K562 (cell line): ENCODE measurements at regions not wholly inside any gene's neighbourhood (a gene's known extent, or its start where the extent isn't known, plus 50 kb on each side); places are given as distances from the start of the nearest gene placed in this dataset.

Experiments
- ATAC-seq: fragments of 200-7000 bp; cut with Tn5 transposase; 3 replicates; pipeline ENCODE4 v1.9.1; 2020; ENCODE audit warnings: moderate library complexity
- BruUV-seq: library from RNA; stranded (reverse); fragments of 400-500 nt; replicated peaks from 2 replicates; lab custom pipeline; 2021; lab: Mats Ljungman, UMichigan
- CTCF ChIA-PET: fragments of 300-600 bp; formaldehyde crosslinking; extraction: SDS; loops from one replicate; lab custom pipeline; 2021; ENCODE audit warnings: low intra/inter-chr PET ratio; lab: Yijun Ruan, JAX
- POLR2A ChIA-PET: fragments of 300-600, 350-650 bp; sonication (Branson Sonifier 250); formaldehyde crosslinking; extraction: SDS; loops from one replicate; lab custom pipeline; 2021; ENCODE audit warnings: antibody characterized with exemption, inconsistent platforms; lab: Yijun Ruan, JAX
- DNase-seq, 4 experiments: peaks; one replicate each; pipeline versions ENCODE4 v3.0.0 to v3.0.0-alpha.2; 2011 to 2018; ENCODE audit warnings: low spot score in 3 of 4, mixed read lengths in 3 of 4; ENCODE audit errors: extremely low read depth in 1 of 4
- FAIRE-seq: peaks from 2 replicates; lab custom pipeline; 2011; peaks lifted over from hg19 to GRCh38; lab: Jason Lieb, UNC
- H2AFZ ChIP-seq: 2 replicates; pipeline ENCODE4 v1.6.0; 2011; ENCODE audit warnings: low read depth, low read length, control low read depth, inconsistent platforms
- H3K27ac ChIP-seq: fragments of 200-600 bp; 3 replicates; pipeline ENCODE4 v1.8.0; 2011; ENCODE audit warnings: low read depth, mild to moderate bottlenecking, control low read depth, inconsistent platforms, low read length, moderate library complexity, mixed read lengths; ENCODE audit errors: extremely low read depth
- H3K27me3 ChIP-seq, 2 experiments: fragments of 300-600 bp in 1 of 2; 2 replicates in 1 of 2; 3 replicates in 1 of 2; pipeline versions ENCODE4 v1.6.0 to v1.8.0; 2011; ENCODE audit warnings: inconsistent platforms in 2 of 2, low read length in 2 of 2, mild to moderate bottlenecking in 1 of 2, mixed read lengths in 1 of 2, moderate library complexity in 1 of 2; ENCODE audit not compliant: control insufficient read depth in 2 of 2, insufficient read depth in 2 of 2
- H3K36me3 ChIP-seq: fragments of 300-600 bp; 3 replicates; pipeline ENCODE4 v1.8.0; 2011; ENCODE audit warnings: mild to moderate bottlenecking, low read length, inconsistent platforms; ENCODE audit not compliant: control insufficient read depth, insufficient read depth
- H3K4me1 ChIP-seq, 2 experiments: fragments of 200-600 bp in 1 of 2; replicated peaks in 1 of 2; 2 replicates in 1 of 2; 3 replicates in 1 of 2; pipeline versions ENCODE4 v1.5.1 to v1.8.0; 2011; ENCODE audit warnings: inconsistent platforms in 2 of 2, low read length in 2 of 2, mild to moderate bottlenecking in 1 of 2, mixed read lengths in 1 of 2, moderate library complexity in 1 of 2; ENCODE audit not compliant: control insufficient read depth in 2 of 2, insufficient read depth in 2 of 2
- H3K4me2 ChIP-seq: 2 replicates; pipeline ENCODE4 v1.6.1; 2011; ENCODE audit warnings: low read length, control low read depth, inconsistent platforms, mixed read lengths; ENCODE audit not compliant: insufficient read depth
- H3K4me3 ChIP-seq: fragments of 200-600 bp; sonication (generic), shearing (Covaris generic); 2 replicates; pipeline ENCODE4 v1.5.1; 2016; ENCODE audit warnings: control low read depth, inconsistent platforms
- H3K79me2 ChIP-seq: fragments of 200-600 bp; 3 replicates; pipeline ENCODE4 v1.8.0; 2011; ENCODE audit warnings: low read length, inconsistent platforms; ENCODE audit not compliant: control insufficient read depth, insufficient read depth
- H3K9ac ChIP-seq, 2 experiments: 2 replicates each; pipeline versions ENCODE4 v1.6.0 to v1.6.1; 2011; ENCODE audit warnings: low read depth in 2 of 2, low read length in 2 of 2, control low read depth in 1 of 2, inconsistent platforms in 1 of 2, mild to moderate bottlenecking in 1 of 2, mixed read lengths in 1 of 2; ENCODE audit not compliant: insufficient read depth in 1 of 2
- H3K9me1 ChIP-seq: one replicate; pipeline ENCODE4 v1.6.0; 2011; ENCODE audit warnings: inconsistent platforms, mild to moderate bottlenecking, low read length, moderate library complexity; ENCODE audit not compliant: control insufficient read depth, insufficient read depth
- H3K9me3 ChIP-seq: replicated peaks from 2 replicates; pipeline ENCODE4 v1.5.1; 2011; ENCODE audit warnings: low read depth, low read length, inconsistent platforms; ENCODE audit not compliant: control insufficient read depth, insufficient read depth
- H4K20me1 ChIP-seq: replicated peaks from 2 replicates; pipeline ENCODE4 v1.6.1; 2011; ENCODE audit warnings: low read length, inconsistent platforms, mixed read lengths; ENCODE audit not compliant: control insufficient read depth, insufficient read depth
- COPS2 ChIP-seq: fragments of 450-650 bp; conservative IDR thresholded peaks from 2 replicates; pipeline ENCODE4 v1.6.1; 2016; ENCODE audit warnings: mild to moderate bottlenecking, moderate library complexity
- CREBBP ChIP-seq: IDR thresholded peaks from one replicate; pipeline ENCODE4 v1.6.1; 2012; ENCODE audit warnings: low read depth, mild to moderate bottlenecking, control low read depth, inconsistent platforms, low read length
- EP400 ChIP-seq: fragments of 450-650 bp; IDR thresholded peaks from 2 replicates; pipeline ENCODE4 v1.6.1; 2017; ENCODE audit warnings: antibody characterized with exemption, mild to moderate bottlenecking, moderate library complexity
- GATAD2A ChIP-seq: fragments of 450-650 bp; IDR thresholded peaks from 2 replicates; pipeline ENCODE4 v1.6.1; 2017
- HLTF ChIP-seq: fragments of 450-650 bp; IDR thresholded peaks from 2 replicates; pipeline ENCODE4 v1.6.1; 2016
- LARP7 ChIP-seq: fragments of 450-650 bp; IDR thresholded peaks from 2 replicates; pipeline ENCODE4 v1.6.1; 2016
- SMARCA5 ChIP-seq: fragments of 450-650 bp; IDR thresholded peaks from 2 replicates; pipeline ENCODE4 v1.6.1; 2016
- TCF3 ChIP-seq: sonication (generic); formaldehyde crosslinking; IDR thresholded peaks from 2 replicates; pipeline ENCODE4 v1.4.0; 2020; ENCODE audit warnings: mild to moderate bottlenecking, missing genetic modification reagents
- THAP7 ChIP-seq: fragments of 250-450 bp; sonication (Bioruptor Pico); IDR thresholded peaks from 2 replicates; pipeline ENCODE4 v1.5.0; 2021
- ZNF3 ChIP-seq: fragments of 250-450 bp; sonication (Bioruptor Pico); IDR thresholded peaks from 2 replicates; pipeline ENCODE4 v1.5.0; 2021; ENCODE audit warnings: mild to moderate bottlenecking, moderate library complexity
- WGBS: fragments of 100-300 bp; shearing (Covaris generic); methylation state at CpG from one replicate; pipeline ENCODE4 v1.1.6; 2016; ENCODE audit warnings: low coverage, mixed read lengths; ENCODE audit not compliant: insufficient coverage; ENCODE audit errors: missing lambda C conversion rate; 5-methylcytosine and 5-hydroxymethylcytosine counted together
- in situ Hi-C: fragments of 300-500 bp; cut with MboI; formaldehyde crosslinking; loops from 4 replicates; pipeline ENCODE4 v1.15.0; 2018; ENCODE audit warnings: inconsistent platforms, mixed read lengths
- intact Hi-C: fragments of 100-400 bp; cut with micrococcal nuclease; formaldehyde crosslinking; loops from 2 replicates; pipeline ENCODE4 v1.14.2; 2022
- TF ChIP-seq, protein P1 (sequence below): fragments of 250-450 bp; sonication (Bioruptor Pico); IDR thresholded peaks from 2 replicates; pipeline ENCODE4 v1.4.0; 2020; ENCODE audit warnings: mild to moderate bottlenecking, moderate library complexity
- TF ChIP-seq, protein P2 (sequence below): sonication (generic); formaldehyde crosslinking; IDR thresholded peaks from 2 replicates; pipeline ENCODE4 v1.9.0; 2022; ENCODE audit warnings: mild to moderate bottlenecking, missing genetic modification reagents
- TF ChIP-seq, protein P3 (sequence below): fragments of 450-650 bp; conservative IDR thresholded peaks from 2 replicates; pipeline ENCODE4 v1.6.1; 2016; ENCODE audit warnings: missing genetic modification characterization, low read depth, mild to moderate bottlenecking, missing compliant biosample characterization, moderate library complexity
- TF ChIP-seq, protein P4 (sequence below), 2 experiments: fragments of 250-450 bp in 1 of 2; fragments of 450-650 bp in 1 of 2; sonication (Bioruptor Pico) in 1 of 2; IDR thresholded peaks; 2 replicates each; pipeline versions ENCODE4 v1.6.1 to v1.8.0; 2016 to 2021; ENCODE audit warnings: mild to moderate bottlenecking in 2 of 2, moderate library complexity in 2 of 2, missing compliant biosample characterization in 1 of 2, missing genetic modification characterization in 1 of 2

DNA sequence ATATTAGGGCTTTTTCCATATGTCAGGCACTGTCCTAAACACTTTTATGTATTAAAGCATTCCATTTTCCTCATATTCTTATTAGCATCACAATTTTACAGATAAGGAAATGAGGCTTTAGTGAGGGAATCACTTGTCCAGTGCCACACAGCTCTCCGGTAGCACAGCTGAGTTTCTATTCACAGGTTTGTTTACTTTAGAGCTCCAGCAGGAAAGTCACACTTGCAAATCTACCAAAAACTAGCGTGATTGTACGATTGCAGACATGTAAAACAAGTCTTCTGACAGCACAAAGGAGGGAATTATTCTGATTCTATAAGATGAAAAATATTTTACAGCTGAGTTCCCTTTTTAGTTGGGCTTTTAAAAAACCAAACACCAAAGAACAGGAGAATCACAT is 472.1 kb downstream of the TMA16 start:
- intact Hi-C loops, result no loop called here
- POLR2A ChIA-PET, result no interaction called here
- no TSS peak for BruUV-seq

DNA sequence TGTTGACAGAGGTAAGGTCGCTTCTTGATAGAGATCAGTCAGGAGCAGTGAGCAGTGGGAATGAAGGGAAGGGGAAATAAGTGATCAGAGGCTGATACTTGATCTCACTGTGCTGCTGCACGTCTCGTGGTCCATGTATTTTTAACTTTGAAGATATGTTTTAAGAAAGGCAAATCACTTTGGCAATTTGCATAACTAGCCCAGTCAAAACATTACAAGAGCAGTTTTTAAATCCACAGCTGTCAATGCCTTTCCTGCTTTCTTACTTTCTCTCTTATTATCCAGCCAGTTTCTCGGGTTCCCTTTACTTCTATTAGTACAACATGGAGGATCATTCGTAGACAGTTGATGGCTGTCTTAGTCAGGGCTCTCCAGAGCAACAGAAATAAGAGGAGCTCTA is 472.8 kb downstream of the TMA16 start:
- no peaks in the 10 kb centered on the region for H3K9me3 ChIP-seq
- CTCF ChIA-PET, result no interaction called here
- H4K20me1 ChIP-seq, result no peaks in the 10 kb centered on the region
- intact Hi-C loops, result no loop called here
- no peaks in the 10 kb centered on the region for H3K4me1 ChIP-seq
- H3K4me3 ChIP-seq, result no peak overlapping the region
- in situ Hi-C loops, result no loop called here
- no peaks in the 10 kb centered on the region for H3K79me2 ChIP-seq
- BruUV-seq, result no TSS peak
- H3K9ac ChIP-seq, result no peak overlapping the region
- H3K27ac ChIP-seq, result no peak overlapping the region
- H3K9me1 ChIP-seq, result no peaks in the 10 kb centered on the region
- FAIRE-seq (no peak), ATAC-seq (no peak), DNase-seq (no peak)
- H3K36me3 ChIP-seq, result no peaks in the 10 kb centered on the region
- WGBS, result 0% methylated on average over 5 of the region's 5 CpGs
- no peak overlapping the region for H3K4me2 ChIP-seq
- POLR2A ChIA-PET, result no interaction called here
- H2AFZ ChIP-seq, result no peak overlapping the region
- H3K27me3 ChIP-seq, result no peaks in the 10 kb centered on the region
- TF ChIP-seq EP400 (no peak), HLTF (no peak), ZNF3 (CRISPR knock-in tag) (no peak), GATAD2A (no peak), COPS2 (no peak), SMARCA5 (no peak), LARP7 (no peak), THAP7 (no peak)
- TF ChIP-seq, protein P1, sequence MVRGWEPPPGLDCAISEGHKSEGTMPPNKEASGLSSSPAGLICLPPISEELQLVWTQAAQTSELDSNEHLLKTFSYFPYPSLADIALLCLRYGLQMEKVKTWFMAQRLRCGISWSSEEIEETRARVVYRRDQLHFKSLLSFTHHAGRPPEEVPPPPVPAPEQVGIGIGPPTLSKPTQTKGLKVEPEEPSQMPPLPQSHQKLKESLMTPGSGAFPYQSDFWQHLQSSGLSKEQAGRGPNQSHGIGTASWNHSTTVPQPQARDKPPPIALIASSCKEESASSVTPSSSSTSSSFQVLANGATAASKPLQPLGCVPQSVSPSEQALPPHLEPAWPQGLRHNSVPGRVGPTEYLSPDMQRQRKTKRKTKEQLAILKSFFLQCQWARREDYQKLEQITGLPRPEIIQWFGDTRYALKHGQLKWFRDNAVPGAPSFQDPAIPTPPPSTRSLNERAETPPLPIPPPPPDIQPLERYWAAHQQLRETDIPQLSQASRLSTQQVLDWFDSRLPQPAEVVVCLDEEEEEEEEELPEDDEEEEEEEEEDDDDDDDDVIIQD (CRISPR knock-in tag), result no peak
- TF ChIP-seq, protein P2, sequence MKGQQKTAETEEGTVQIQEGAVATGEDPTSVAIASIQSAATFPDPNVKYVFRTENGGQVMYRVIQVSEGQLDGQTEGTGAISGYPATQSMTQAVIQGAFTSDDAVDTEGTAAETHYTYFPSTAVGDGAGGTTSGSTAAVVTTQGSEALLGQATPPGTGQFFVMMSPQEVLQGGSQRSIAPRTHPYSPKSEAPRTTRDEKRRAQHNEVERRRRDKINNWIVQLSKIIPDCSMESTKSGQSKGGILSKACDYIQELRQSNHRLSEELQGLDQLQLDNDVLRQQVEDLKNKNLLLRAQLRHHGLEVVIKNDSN (CRISPR knock-in tag), result no peak
- TF ChIP-seq, protein P3, sequence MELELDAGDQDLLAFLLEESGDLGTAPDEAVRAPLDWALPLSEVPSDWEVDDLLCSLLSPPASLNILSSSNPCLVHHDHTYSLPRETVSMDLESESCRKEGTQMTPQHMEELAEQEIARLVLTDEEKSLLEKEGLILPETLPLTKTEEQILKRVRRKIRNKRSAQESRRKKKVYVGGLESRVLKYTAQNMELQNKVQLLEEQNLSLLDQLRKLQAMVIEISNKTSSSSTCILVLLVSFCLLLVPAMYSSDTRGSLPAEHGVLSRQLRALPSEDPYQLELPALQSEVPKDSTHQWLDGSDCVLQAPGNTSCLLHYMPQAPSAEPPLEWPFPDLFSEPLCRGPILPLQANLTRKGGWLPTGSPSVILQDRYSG (tag), result no peak
- TF ChIP-seq, protein P4, sequence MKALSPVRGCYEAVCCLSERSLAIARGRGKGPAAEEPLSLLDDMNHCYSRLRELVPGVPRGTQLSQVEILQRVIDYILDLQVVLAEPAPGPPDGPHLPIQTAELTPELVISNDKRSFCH (CRISPR knock-in tag; IDR thresholded peaks at IDR 0.05), result no peak
- TF ChIP-seq, protein P4 (tag; IDR thresholded peaks at IDR 0.05), result no peak

More for the DNA sequence above, 472.1 kb downstream of the TMA16 start:
- ATAC-seq (no peak), FAIRE-seq (no peak)
- Histone ChIP-seq H3K9ac (no peak overlapping the region), H3K9me3 (no peaks in the 10 kb centered on the region), H3K4me2 (no peak overlapping the region), H3K27me3 (no peaks in the 10 kb centered on the region), H3K4me1 (no peaks in the 10 kb centered on the region), H2AFZ (no peak overlapping the region), H4K20me1 (no peaks in the 10 kb centered on the region), H3K27ac (no peak overlapping the region)
- in situ Hi-C loops, result no loop called here
- TF ChIP-seq TCF3 (CRISPR knock-in tag) (no peak), CREBBP (no peak)
- TF ChIP-seq, all 486 proteins: peak for 0
- Histone ChIP-seq H3K36me3 (no peaks in the 10 kb centered on the region), H3K79me2 (no peaks in the 10 kb centered on the region), H3K4me3 (no peak overlapping the region), H3K9me1 (no peaks in the 10 kb centered on the region)
- CTCF ChIA-PET, result no interaction called here
- WGBS, result 2% methylated on average over 3 of the region's 3 CpGs
- DNase-seq, result no peak
